GM18870 (cell line): ENCODE measurements at regions not wholly inside any gene's neighbourhood (a gene's known extent, or its start where the extent isn't known, plus 50 kb on each side); places are given as distances from the start of the nearest gene placed in this dataset.

Experiments used
- ATAC-seq: cut with Tn5 transposase; IDR thresholded peaks from one replicate; pipeline ENCODE4 v1.9.1; 2021; ENCODE audit warnings: moderate library complexity; ENCODE audit not compliant: unreplicated experiment

- ATAC-seq: no peak
These were observed 160.2 kb downstream of the FAM170A start for GRCh38 chr5:119789406-119790117.

GRCh38 chr5:119792161-119792799 lies 162.9 kb downstream of the FAM170A start:
- ATAC-seq: no peak

GRCh38 chr5:119795768-119796167 lies 166.4 kb downstream of the FAM170A start:
- no peak for ATAC-seq

- no peak for ATAC-seq
These were observed 172.2 kb downstream of the FAM170A start for GRCh38 chr5:119801570-119801969.

GRCh38 chr5:119808024-119808423 lies 178.7 kb downstream of the FAM170A start:
- no peak for ATAC-seq

GRCh38 chr5:119808474-119808873 lies 179.1 kb downstream of the FAM170A start:
- ATAC-seq: no peak

GRCh38 chr5:119810217-119810616 lies 180.9 kb downstream of the FAM170A start:
- no peak for ATAC-seq

GRCh38 chr5:119811458-119811857 lies 182.1 kb downstream of the FAM170A start:
- no peak for ATAC-seq

GRCh38 chr5:119814655-119815054 lies 185.3 kb downstream of the FAM170A start:
- no peak for ATAC-seq

GRCh38 chr5:119816055-119816454 lies 186.7 kb downstream of the FAM170A start:
- no peak for ATAC-seq

- ATAC-seq: no peak
These were observed 190.7 kb downstream of the FAM170A start for GRCh38 chr5:119820016-119820415.

- ATAC-seq: no peak
These were observed 191.2 kb downstream of the FAM170A start for GRCh38 chr5:119820608-119821007.

GRCh38 chr5:119828541-119828940 lies 199.2 kb downstream of the FAM170A start:
- ATAC-seq: no peak

- ATAC-seq: no peak
These were observed 200.0 kb downstream of the FAM170A start for GRCh38 chr5:119829341-119829740.

- no peak for ATAC-seq
These were observed 203.8 kb downstream of the FAM170A start for GRCh38 chr5:119833176-119833575.

- no peak for ATAC-seq
These were observed 210.8 kb downstream of the FAM170A start for GRCh38 chr5:119840175-119840574.

GRCh38 chr5:119852140-119852539 lies 222.8 kb downstream of the FAM170A start:
- no peak for ATAC-seq

- no peak for ATAC-seq
These were observed 231.1 kb downstream of the FAM170A start for GRCh38 chr5:119860463-119860862.

- no peak for ATAC-seq
These were observed 233.3 kb downstream of the FAM170A start for GRCh38 chr5:119862619-119863018.

- ATAC-seq: no peak
These were observed 234.9 kb downstream of the FAM170A start for GRCh38 chr5:119864286-119864685.

GRCh38 chr5:119873611-119874010 lies 244.3 kb downstream of the FAM170A start:
- ATAC-seq: no peak

- no peak for ATAC-seq
These were observed 247.2 kb downstream of the FAM170A start for GRCh38 chr5:119876522-119876921.

- ATAC-seq: no peak
These were observed 249.4 kb downstream of the FAM170A start for GRCh38 chr5:119878712-119879111.
